ENCODE measurements at regions not wholly inside any gene's neighbourhood (a gene's known extent, or its start where the extent isn't known, plus 50 kb on each side); places are given as distances from the start of the nearest gene placed in this dataset.

GRCh38 chr10:10800961-10801360 lies 216.7 kb upstream of the CELF2 start:
- in situ Hi-C loops (cut with MboI; ENCODE audit: low sequenced_read_pairs, unreplicated experiment): no loop called here
- DNase-seq (ENCODE audit: low spot score): no peak
- no peak for TF ChIP-seq CTCF (IDR thresholded peaks at IDR 0.05; ENCODE audit: borderline replicate concordance, control extremely low read depth, extremely low read depth, insufficient read depth, missing control alignments)

DNA sequence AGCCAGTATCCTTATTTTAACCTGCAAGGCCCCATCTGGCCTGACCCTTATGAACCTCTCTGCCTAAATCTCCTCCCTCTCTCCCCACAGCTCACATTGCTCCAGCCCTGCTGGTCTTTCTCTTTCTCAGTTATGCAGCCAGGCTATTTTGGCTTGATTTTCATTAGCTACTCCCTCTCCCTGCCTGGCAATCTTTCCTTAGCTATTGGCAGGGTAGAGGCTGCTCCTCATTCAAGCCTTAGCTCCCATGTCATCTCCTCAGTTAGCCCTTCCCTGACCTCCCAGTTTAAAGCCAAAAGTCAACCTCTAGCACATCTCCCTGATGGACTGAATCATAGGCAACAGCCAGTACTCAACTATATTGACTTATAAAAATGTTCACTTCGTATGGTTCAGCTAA lies 214.4 kb upstream of the CELF2 start:
- no peak for DNase-seq (ENCODE audit: low spot score)
- in situ Hi-C loops (cut with MboI; ENCODE audit: low sequenced_read_pairs, unreplicated experiment): no loop called here
- no peak for TF ChIP-seq CTCF (IDR thresholded peaks at IDR 0.05; ENCODE audit: borderline replicate concordance, control extremely low read depth, extremely low read depth, insufficient read depth, missing control alignments)

DNA sequence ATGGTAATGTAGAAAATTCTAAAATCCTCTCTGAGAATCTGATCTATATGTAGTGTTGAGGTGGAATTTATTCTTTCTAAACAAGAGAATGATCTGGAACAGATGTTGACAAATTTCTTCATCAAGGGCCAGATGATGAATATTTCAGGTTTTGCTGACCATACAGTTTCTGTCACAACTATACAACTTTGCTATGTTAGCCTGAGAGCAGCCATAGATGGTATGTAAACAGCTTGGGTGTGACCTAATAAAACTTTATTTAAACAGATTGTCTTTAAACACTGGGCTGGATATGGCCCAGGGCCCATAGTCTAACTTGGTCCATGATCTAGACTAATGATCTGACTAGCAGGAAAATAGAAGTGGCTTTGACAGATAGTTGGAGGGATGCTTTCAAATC lies 213.6 kb upstream of the CELF2 start:
- no peak for DNase-seq (ENCODE audit: low spot score)
- in situ Hi-C loops (cut with MboI; ENCODE audit: low sequenced_read_pairs, unreplicated experiment): no loop called here
- no peak for TF ChIP-seq CTCF (IDR thresholded peaks at IDR 0.05; ENCODE audit: borderline replicate concordance, control extremely low read depth, extremely low read depth, insufficient read depth, missing control alignments)

- no peak for DNase-seq (ENCODE audit: low spot score)
- no peak for TF ChIP-seq CTCF (IDR thresholded peaks at IDR 0.05; ENCODE audit: borderline replicate concordance, control extremely low read depth, extremely low read depth, insufficient read depth, missing control alignments)
- in situ Hi-C loops (cut with MboI; ENCODE audit: low sequenced_read_pairs, unreplicated experiment): no loop called here
Measured at GRCh38 chr10:10804998-10805740, 212.5 kb upstream of the CELF2 start.

DNA sequence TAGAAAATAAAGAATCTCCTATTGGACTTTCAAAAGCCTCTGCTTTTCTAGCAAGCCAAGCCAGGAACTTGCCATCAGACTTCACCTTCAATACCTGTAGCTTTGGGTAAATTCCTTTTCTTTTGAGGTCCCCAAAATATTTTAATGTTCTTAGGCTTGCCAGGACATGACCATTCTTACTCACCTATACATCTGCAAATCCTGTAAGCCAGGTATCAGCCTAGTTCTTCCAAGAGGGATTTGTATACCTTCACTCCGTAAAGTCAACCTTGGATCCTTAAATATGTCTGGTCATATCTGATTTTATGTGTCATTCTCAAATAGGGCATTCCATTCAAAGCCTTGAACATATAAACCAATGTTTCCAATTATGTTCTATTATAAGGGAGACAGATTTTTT lies 210.6 kb upstream of the CELF2 start:
- in situ Hi-C loops (cut with MboI; ENCODE audit: low sequenced_read_pairs, unreplicated experiment): no loop called here
- TF ChIP-seq CTCF (IDR thresholded peaks at IDR 0.05; ENCODE audit: borderline replicate concordance, control extremely low read depth, extremely low read depth, insufficient read depth, missing control alignments): no peak
- no peak for DNase-seq (ENCODE audit: low spot score)

- in situ Hi-C loops (cut with MboI; ENCODE audit: low sequenced_read_pairs, unreplicated experiment): no loop called here
- no peak for DNase-seq (ENCODE audit: low spot score)
- TF ChIP-seq CTCF (IDR thresholded peaks at IDR 0.05; ENCODE audit: borderline replicate concordance, control extremely low read depth, extremely low read depth, insufficient read depth, missing control alignments): no peak
Measured at GRCh38 chr10:10811562-10811961, 206.1 kb upstream of the CELF2 start.
